Memory B cell (primary cell): ENCODE measurements at regions not wholly inside any gene's neighbourhood (a gene's known extent, or its start where the extent isn't known, plus 50 kb on each side); places are given as distances from the start of the nearest gene placed in this dataset.
"Not testable (repeated sequence)": the region's sequence is repeated elsewhere in the genome, so short reads cannot be mapped to it uniquely, and the experiment has no call there.

Source experiments
- ATAC-seq: fragments of 150-1000 bp; cut with Tn5 transposase; 2 replicates; pipeline ENCODE4 v1.10.0; 2021; ENCODE audit warnings: low read depth, mild to moderate bottlenecking, moderate library complexity
- DNase-seq, 2 donors: peaks; one replicate each; pipeline ENCODE4 v3.0.0; 2022; ENCODE audit warnings: low spot score in 2 of 2
- H3K27ac Mint-ChIP-seq: one replicate; pipeline ENCODE4 v1.8.0; 2022; ENCODE audit warnings: mild to moderate bottlenecking, moderate library complexity, mixed read lengths
- H3K27me3 Mint-ChIP-seq: one replicate; pipeline ENCODE4 v1.8.0; 2022; ENCODE audit warnings: mixed read lengths
- H3K36me3 Mint-ChIP-seq: one replicate; pipeline ENCODE4 v1.8.0; 2022; ENCODE audit warnings: mild to moderate bottlenecking, mixed read lengths
- H3K4me1 Mint-ChIP-seq: one replicate; pipeline ENCODE4 v1.8.0; 2022; ENCODE audit warnings: mixed read lengths
- H3K4me3 Mint-ChIP-seq: one replicate; pipeline ENCODE4 v1.8.0; 2022; ENCODE audit warnings: mild to moderate bottlenecking, moderate library complexity, mixed read lengths
- H3K9me3 Mint-ChIP-seq: one replicate; pipeline ENCODE4 v1.8.0; 2022; ENCODE audit warnings: mixed read lengths

- no peaks in the 10 kb centered on the region for H3K9me3 Mint-ChIP-seq
- H3K27me3 Mint-ChIP-seq: peaks cover 14% of the 10 kb centered on the region
- no peaks in the 10 kb centered on the region for H3K36me3 Mint-ChIP-seq
- no peaks in the 10 kb centered on the region for H3K4me1 Mint-ChIP-seq
- no peak overlapping the region for H3K4me3 Mint-ChIP-seq
- ATAC-seq (no peak), DNase-seq (no peak)
- H3K27ac Mint-ChIP-seq: no peak overlapping the region
Measured at GRCh38 chr20:4327956-4328355, 78.9 kb upstream of the ADRA1D start.

GRCh38 chr20:4326195-4327065 lies 77.3 kb upstream of the ADRA1D start:
- no peak overlapping the region for H3K27ac Mint-ChIP-seq
- H3K27me3 Mint-ChIP-seq: peaks cover 15% of the 10 kb centered on the region
- H3K4me3 Mint-ChIP-seq: no peak overlapping the region
- no peaks in the 10 kb centered on the region for H3K4me1 Mint-ChIP-seq
- no peaks in the 10 kb centered on the region for H3K36me3 Mint-ChIP-seq
- no peak for ATAC-seq
- no peaks in the 10 kb centered on the region for H3K9me3 Mint-ChIP-seq
- no peak for DNase-seq

- DNase-seq: no peak
- no peaks in the 10 kb centered on the region for H3K36me3 Mint-ChIP-seq
- no peak for ATAC-seq
- no peaks in the 10 kb centered on the region for H3K9me3 Mint-ChIP-seq
- no peaks in the 10 kb centered on the region for H3K4me1 Mint-ChIP-seq
- no peak overlapping the region for H3K27ac Mint-ChIP-seq
- H3K4me3 Mint-ChIP-seq: no peak overlapping the region
- H3K27me3 Mint-ChIP-seq: peaks cover 15% of the 10 kb centered on the region
Measured at GRCh38 chr20:4325548-4326187, 76.6 kb upstream of the ADRA1D start.

- ATAC-seq: no peak
- DNase-seq: no peak
- H3K4me3 Mint-ChIP-seq: no peak overlapping the region
- no peaks in the 10 kb centered on the region for H3K36me3 Mint-ChIP-seq
- no peak overlapping the region for H3K27ac Mint-ChIP-seq
- H3K4me1 Mint-ChIP-seq: no peaks in the 10 kb centered on the region
- no peaks in the 10 kb centered on the region for H3K9me3 Mint-ChIP-seq
- H3K27me3 Mint-ChIP-seq: peaks cover 15% of the 10 kb centered on the region
Measured at GRCh38 chr20:4324611-4325243, 75.6 kb upstream of the ADRA1D start.

GRCh38 chr20:4322499-4322898 lies 73.4 kb upstream of the ADRA1D start:
- peaks cover 10% of the 10 kb centered on the region for H3K27me3 Mint-ChIP-seq
- H3K36me3 Mint-ChIP-seq: no peaks in the 10 kb centered on the region
- H3K27ac Mint-ChIP-seq: no peak overlapping the region
- DNase-seq (no peak), ATAC-seq (no peak)
- no peaks in the 10 kb centered on the region for H3K9me3 Mint-ChIP-seq
- no peak overlapping the region for H3K4me3 Mint-ChIP-seq
- H3K4me1 Mint-ChIP-seq: no peaks in the 10 kb centered on the region

- Mint-ChIP-seq H3K27me3 (peaks cover 5% of the 10 kb centered on the region), H3K4me1 (no peaks in the 10 kb centered on the region), H3K4me3 (no peak overlapping the region), H3K27ac (no peak overlapping the region), H3K36me3 (no peaks in the 10 kb centered on the region), H3K9me3 (peaks cover 3% of the 10 kb centered on the region)
- ATAC-seq (no peak), DNase-seq (no peak)
Measured at GRCh38 chr20:4320291-4320690, 71.2 kb upstream of the ADRA1D start.

GRCh38 chr20:4318891-4319290 lies 69.8 kb upstream of the ADRA1D start:
- DNase-seq (no peak), ATAC-seq (no peak)
- Mint-ChIP-seq H3K9me3 (peaks cover 3% of the 10 kb centered on the region), H3K36me3 (no peaks in the 10 kb centered on the region), H3K4me3 (no peak overlapping the region), H3K27me3 (peaks cover 2% of the 10 kb centered on the region), H3K27ac (no peak overlapping the region), H3K4me1 (no peaks in the 10 kb centered on the region)

GRCh38 chr20:4310616-4311015 lies 61.5 kb upstream of the ADRA1D start:
- not testable (repeated sequence) for H3K27me3 Mint-ChIP-seq, H3K4me1 Mint-ChIP-seq, ATAC-seq, H3K27ac Mint-ChIP-seq, H3K36me3 Mint-ChIP-seq, DNase-seq, H3K4me3 Mint-ChIP-seq
- peaks cover 11% of the 10 kb centered on the region for H3K9me3 Mint-ChIP-seq

- ATAC-seq (no peak), DNase-seq (no peak)
- H3K9me3 Mint-ChIP-seq: peaks cover 4% of the 10 kb centered on the region
- H3K36me3 Mint-ChIP-seq: no peaks in the 10 kb centered on the region
- H3K27me3 Mint-ChIP-seq: peaks cover 9% of the 10 kb centered on the region
- no peak overlapping the region for H3K27ac Mint-ChIP-seq
- H3K4me1 Mint-ChIP-seq: no peaks in the 10 kb centered on the region
- H3K4me3 Mint-ChIP-seq: no peak overlapping the region
Measured at GRCh38 chr20:4306206-4306605, 57.1 kb upstream of the ADRA1D start.

GRCh38 chr20:4305091-4305490 lies 56.0 kb upstream of the ADRA1D start:
- no peak for ATAC-seq
- H3K36me3 Mint-ChIP-seq: no peaks in the 10 kb centered on the region
- peaks cover 4% of the 10 kb centered on the region for H3K9me3 Mint-ChIP-seq
- no peak overlapping the region for H3K27ac Mint-ChIP-seq
- no peaks in the 10 kb centered on the region for H3K4me1 Mint-ChIP-seq
- DNase-seq: no peak
- peaks cover 9% of the 10 kb centered on the region for H3K27me3 Mint-ChIP-seq
- no peak overlapping the region for H3K4me3 Mint-ChIP-seq

- no peaks in the 10 kb centered on the region for H3K36me3 Mint-ChIP-seq
- ATAC-seq (no peak), DNase-seq (no peak)
- no peak overlapping the region for H3K27ac Mint-ChIP-seq
- peaks cover 9% of the 10 kb centered on the region for H3K27me3 Mint-ChIP-seq
- H3K9me3 Mint-ChIP-seq: peaks cover 2% of the 10 kb centered on the region
- no peaks in the 10 kb centered on the region for H3K4me1 Mint-ChIP-seq
- no peak overlapping the region for H3K4me3 Mint-ChIP-seq
Measured at GRCh38 chr20:4304601-4305000, 55.5 kb upstream of the ADRA1D start.

- no peak overlapping the region for H3K4me3 Mint-ChIP-seq
- ATAC-seq: no peak
- no peaks in the 10 kb centered on the region for H3K4me1 Mint-ChIP-seq
- peaks cover 4% of the 10 kb centered on the region for H3K9me3 Mint-ChIP-seq
- H3K36me3 Mint-ChIP-seq: no peaks in the 10 kb centered on the region
- no peak for DNase-seq
- peaks cover 14% of the 10 kb centered on the region for H3K27me3 Mint-ChIP-seq
- no peak overlapping the region for H3K27ac Mint-ChIP-seq
Measured at GRCh38 chr20:4303136-4303535, 54.0 kb upstream of the ADRA1D start.

- H3K4me3 Mint-ChIP-seq: no peak overlapping the region
- no peak overlapping the region for H3K27ac Mint-ChIP-seq
- H3K27me3 Mint-ChIP-seq: peaks cover 16% of the 10 kb centered on the region
- ATAC-seq (no peak), DNase-seq (no peak)
- no peaks in the 10 kb centered on the region for H3K4me1 Mint-ChIP-seq
- H3K9me3 Mint-ChIP-seq: peaks cover 4% of the 10 kb centered on the region
- no peaks in the 10 kb centered on the region for H3K36me3 Mint-ChIP-seq
Measured at GRCh38 chr20:4300921-4301320, 51.8 kb upstream of the ADRA1D start.

GRCh38 chr20:4300401-4300800 lies 51.3 kb upstream of the ADRA1D start:
- no peaks in the 10 kb centered on the region for H3K4me1 Mint-ChIP-seq
- no peak overlapping the region for H3K27ac Mint-ChIP-seq

More at GRCh38 chr20:4300401-4300800, 51.3 kb upstream of the ADRA1D start:
- ATAC-seq (no peak), DNase-seq (no peak)
- Mint-ChIP-seq H3K9me3 (peaks cover 4% of the 10 kb centered on the region), H3K4me3 (no peak overlapping the region), H3K36me3 (no peaks in the 10 kb centered on the region), H3K27me3 (peaks cover 15% of the 10 kb centered on the region)
